ENCODE measurements at regions not wholly inside any gene's neighbourhood (a gene's known extent, or its start where the extent isn't known, plus 50 kb on each side); places are given as distances from the start of the nearest gene placed in this dataset.
A peak's percentile ranks its signal among the peaks of the same experiment; 100 is the strongest.

- no peak for DNase-seq (ENCODE audit: low spot score)
- FAIRE-seq: no peak
Observed at GRCh38 chr6:130314271-130314670, 51.5 kb upstream of the TMEM200A start.

- DNase-seq (ENCODE audit: low spot score) (no peak), FAIRE-seq (no peak)
Observed at GRCh38 chr6:130313206-130313605, 52.6 kb upstream of the TMEM200A start.

DNA sequence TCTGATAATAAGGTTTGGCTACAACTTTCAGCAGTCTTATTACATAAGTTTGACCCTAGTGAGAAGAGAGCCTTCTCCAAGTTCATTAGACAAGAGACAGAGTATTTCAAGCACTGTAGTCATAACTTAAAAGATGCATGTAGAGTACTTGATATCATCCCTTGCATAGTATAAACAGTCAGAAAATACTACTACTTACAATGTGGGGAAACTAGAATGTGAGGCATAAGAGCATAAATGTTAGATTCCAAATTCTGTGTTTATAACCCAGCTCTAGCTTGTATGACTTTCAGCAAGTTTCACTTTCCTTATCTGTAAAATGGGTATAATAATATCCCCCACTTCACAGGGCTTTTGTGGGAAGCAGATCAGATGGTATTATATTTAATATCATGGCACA, 56.8 kb upstream of the TMEM200A start:
- no peak for DNase-seq (ENCODE audit: low spot score)
- FAIRE-seq: no peak

DNA sequence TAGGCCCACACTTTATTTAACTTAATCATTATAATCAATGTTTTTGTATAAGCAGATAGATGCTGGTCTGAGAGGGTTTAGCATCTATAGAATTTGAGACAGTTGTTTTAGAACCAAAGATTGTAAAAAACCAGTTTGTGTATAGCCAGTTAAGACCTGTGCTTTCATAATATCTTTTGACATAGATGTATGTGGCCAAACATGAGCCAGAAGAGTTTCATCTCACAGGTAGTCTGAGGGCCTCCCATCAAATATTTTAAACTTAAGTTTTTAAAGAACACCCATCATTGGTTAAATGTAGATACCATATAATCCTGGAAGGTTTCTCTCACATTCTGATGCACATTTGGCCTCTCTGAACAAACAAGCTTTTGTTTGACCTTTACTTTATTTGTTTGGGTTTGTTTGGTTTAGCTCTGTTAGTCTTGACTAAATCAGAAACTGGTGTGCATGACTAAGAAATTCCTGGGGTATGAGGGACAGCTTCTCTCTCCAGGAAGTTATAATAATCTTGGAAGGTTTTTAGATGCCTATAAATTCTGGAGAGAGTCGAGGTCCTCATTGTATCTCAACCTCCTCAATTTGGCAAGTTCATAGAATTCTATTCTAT, 58.0 kb upstream of the TMEM200A start:
- FAIRE-seq (no peak), DNase-seq (ENCODE audit: low spot score) (no peak)

DNA sequence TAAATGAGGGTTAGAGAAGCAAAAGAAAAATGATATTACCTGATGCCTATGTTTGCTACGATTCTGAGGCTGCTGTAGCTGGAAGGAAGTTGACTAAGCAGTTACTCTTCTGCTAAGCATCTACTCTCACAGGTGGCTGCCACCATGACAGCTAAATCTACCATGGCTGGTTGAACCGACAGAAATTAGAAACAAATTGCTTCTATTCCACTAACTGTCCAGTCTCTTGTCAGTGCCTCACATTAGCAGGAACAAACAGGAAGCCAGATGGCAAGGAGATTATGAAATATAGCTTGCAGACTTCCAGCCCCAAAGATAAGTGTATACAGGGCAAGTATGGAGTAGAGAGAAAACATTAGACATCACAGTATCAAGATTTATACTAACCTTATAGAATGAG, 59.4 kb upstream of the TMEM200A start:
- DNase-seq (ENCODE audit: low spot score): no peak
- FAIRE-seq: no peak

- no peak for FAIRE-seq
- no peak for DNase-seq (ENCODE audit: low spot score)
Observed at GRCh38 chr6:130303431-130303830, 62.4 kb upstream of the TMEM200A start.

DNA sequence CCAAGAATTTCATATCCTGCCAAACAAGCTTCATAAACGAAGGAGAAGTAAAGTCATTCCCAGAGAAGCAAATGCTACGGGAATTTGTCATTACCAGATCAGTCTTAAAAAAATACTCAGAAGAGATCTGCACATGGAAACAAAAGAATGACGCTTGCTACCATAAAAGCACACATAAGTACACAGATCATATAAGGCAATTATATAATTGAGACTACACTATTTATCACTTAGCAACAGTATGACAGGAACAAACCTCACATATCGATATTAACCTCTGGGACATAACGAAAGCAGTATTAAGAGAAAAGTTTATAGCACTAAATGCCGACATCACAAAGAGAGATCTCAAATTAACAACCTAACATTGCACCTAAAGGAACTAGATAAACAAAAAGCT, 67.6 kb upstream of the TMEM200A start:
- FAIRE-seq (no peak), DNase-seq (ENCODE audit: low spot score) (no peak)

- DNase-seq (ENCODE audit: low spot score) (no peak), FAIRE-seq (no peak)
Observed at GRCh38 chr6:130296854-130297253, 69.0 kb upstream of the TMEM200A start.

DNA sequence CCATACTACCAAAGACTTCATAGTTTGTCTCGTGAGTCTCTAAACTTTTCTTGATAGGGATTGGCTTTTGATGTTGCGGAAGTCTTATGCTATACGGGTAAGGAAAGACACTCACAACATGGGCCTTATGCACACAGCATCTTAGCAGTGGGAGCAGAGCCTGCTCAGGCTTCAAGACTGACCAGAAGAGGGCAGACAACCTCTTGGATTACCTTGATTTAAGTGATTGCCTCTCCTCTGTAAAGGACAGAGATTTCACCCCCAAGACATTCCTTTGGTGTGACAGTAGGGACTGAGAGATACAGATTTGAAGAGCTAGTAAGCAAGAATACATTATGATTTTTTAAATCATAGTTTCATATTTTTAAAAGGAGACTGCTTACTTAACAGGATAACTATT, 71.0 kb upstream of the SAMD3 start:
- DNase-seq (ENCODE audit: low spot score) (peak; percentile 29), FAIRE-seq (no peak)

DNA sequence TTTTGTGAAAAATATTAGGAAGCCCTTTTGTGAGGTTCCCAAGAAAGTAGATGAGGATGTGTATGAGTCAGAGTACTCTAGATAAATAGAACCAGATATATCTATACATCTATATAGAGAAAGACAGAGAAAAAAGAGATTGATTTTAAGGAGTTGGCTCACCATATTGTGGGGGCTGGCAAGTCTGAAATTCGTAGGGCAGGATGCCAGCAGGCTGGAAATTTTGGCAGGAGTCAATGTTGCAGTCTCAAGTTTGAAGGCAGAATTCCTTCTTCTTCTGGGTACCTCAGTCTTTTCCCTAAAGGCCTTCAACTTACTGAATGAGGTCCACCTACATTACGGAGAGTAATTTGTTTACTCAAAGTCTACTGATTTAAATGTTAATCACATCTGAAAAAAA, 65.3 kb upstream of the SAMD3 start:
- no peak for FAIRE-seq

GRCh38 chr6:130282234-130282995, 59.7 kb upstream of the SAMD3 start:
- no peak for FAIRE-seq
- DNase-seq (ENCODE audit: low spot score): no peak

More for the DNA sequence above, 65.3 kb upstream of the SAMD3 start:
- no peak for DNase-seq (ENCODE audit: low spot score)

DNA sequence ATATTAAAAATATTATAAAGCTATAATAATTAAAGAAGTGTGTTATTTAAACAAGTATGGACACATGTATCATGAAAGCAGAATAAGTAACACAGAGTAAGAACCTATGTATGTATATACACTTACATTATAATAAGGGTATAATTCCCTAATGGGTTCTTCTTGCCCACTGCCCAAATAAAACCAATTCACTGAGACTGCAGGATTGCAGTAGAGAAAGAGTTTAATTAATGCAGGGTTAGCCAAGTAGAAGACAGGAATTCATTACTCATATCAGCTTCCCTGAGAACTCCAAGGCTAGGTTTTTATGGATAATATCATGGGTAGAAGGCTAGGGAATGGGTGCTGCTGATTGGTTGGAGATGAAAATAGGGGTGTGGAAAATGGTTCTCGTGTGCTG, 53.8 kb upstream of the SAMD3 start:
- DNase-seq (ENCODE audit: low spot score) (no peak), FAIRE-seq (no peak)

- FAIRE-seq: no peak
Observed at GRCh38 chr6:130274007-130274406, 51.3 kb upstream of the SAMD3 start.

More at GRCh38 chr6:130274007-130274406, 51.3 kb upstream of the SAMD3 start:
- DNase-seq (ENCODE audit: low spot score): no peak
